Dermis blood vessel endothelial cell (primary cell): ENCODE measurements at regions not wholly inside any gene's neighbourhood (a gene's known extent, or its start where the extent isn't known, plus 50 kb on each side); places are given as distances from the start of the nearest gene placed in this dataset.

Experiments used
- DNase-seq: peaks from one replicate; pipeline ENCODE4 v3.0.0; 2010

DNA sequence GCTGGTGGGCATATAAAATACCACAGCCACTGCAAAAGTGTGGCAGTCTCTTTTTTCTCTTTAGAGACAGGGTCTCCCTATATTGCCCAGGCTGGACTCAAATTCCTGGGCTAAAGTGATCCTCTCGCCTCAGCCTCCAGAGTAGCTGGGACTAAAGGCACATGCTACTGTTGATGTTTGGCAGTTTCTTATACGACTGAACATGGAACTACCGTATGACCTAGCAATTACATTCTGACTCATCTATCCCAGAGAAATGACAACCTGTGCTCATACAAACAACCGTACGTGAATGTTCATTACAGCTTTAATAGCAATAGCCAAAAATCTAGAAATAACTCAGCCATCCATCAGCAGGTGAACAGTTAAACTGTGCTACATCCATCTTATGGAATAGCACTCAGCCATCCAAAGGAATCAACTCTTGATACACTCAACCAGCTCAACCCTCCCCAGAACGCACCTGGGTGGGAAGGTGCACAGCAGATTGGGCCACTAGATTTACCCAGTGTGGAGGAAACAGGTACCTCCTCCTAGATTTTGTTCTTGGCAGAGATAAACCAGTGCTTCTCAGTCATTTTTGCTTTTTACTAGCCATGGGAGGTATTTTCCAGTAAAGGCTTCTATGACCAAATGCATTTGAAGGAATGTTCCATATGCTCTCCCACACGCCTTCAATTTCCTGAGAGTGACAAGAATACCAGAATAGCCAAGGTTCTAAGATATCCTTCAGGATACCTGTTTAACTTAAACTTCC, 130.5 kb downstream of the MED15 start:
- no peak for DNase-seq

DNA sequence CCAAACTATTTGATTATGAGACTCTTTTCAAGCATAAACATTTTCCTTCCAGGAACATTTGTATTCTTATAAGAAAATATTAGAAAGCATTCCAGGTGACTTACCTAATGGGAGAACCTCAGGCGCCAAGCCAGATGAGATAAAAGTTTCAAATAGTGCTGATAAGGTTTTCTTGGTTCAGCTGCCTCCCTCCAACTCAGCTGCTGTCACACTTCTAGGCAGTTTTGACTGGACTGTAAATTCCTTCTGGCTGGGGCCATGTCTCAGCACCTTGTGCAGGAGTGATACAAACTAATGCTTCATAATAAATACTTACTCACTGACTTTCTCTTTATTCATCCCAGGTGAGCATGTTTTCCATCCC, 131.1 kb downstream of the MED15 start:
- DNase-seq = no peak

DNA sequence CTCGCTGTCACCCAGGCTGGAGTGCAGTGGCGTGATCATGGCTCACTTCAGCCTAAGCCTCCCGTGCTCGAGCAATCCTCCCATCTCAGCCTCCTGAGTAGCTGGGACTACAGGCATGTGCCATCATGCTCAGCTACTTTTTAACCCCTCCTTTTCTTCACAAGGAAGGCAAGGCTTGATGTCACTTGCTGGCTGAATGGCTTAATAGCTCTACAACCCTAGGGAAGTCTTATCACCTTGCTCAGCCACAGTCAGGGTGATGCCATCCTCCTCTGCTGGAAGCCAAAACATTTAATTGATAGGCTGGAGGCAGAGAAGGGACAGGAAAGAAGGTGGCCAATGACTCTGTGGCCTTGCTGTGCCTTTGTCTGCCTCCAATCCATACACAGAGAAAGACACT, 131.9 kb downstream of the MED15 start:
- DNase-seq = no peak

DNA sequence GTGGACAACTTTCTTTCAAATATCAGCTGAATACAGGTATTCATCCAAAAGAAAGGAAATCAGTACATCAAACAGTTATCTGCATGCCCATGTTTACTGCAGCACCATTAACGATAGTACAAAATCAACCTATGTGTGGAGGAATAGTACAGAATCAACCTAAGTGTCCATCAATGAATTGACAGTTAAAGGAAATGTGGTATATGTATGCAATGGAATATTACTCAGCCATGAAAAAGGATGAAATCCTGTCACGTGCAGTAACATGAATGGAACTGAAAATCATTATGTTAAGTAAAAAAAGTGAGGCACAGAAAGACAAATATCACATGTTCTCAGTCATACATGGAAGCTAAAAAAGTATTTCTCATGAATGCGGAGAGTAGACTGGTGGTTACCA, 132.3 kb downstream of the MED15 start:
- no peak for DNase-seq

DNA sequence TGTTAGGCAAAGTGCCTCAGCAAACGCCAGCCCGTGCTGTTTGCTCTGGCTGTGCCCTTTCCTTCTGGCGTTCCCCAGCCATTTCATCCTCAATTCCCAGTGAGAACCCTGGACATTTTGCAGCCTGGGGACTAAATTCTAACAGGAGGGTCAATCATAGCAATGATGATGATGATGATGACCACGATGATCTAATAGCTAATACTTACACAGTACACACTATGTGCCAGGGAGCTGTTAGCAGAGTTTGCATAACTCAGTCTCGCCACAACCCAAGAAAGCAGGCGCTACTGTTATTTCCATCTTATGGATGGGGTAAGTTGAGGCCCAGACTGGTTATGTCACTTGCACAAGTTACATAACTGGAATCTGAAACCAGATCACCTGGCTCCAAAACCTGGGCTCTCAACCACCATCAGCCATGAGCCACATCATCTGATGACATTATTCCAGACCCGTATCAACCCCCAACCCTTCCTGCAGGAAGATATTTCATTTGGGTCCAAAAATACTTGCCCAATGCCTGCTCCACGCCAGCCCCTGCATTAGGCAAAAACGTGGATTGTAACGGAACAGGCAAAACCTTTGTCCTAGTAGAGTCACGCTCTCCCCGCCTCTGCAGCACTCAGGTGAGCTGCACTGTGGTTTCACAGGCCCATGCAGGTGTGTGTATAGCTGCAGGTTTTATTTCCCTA, 132.6 kb upstream of the SERPIND1 start:
- no peak for DNase-seq

DNA sequence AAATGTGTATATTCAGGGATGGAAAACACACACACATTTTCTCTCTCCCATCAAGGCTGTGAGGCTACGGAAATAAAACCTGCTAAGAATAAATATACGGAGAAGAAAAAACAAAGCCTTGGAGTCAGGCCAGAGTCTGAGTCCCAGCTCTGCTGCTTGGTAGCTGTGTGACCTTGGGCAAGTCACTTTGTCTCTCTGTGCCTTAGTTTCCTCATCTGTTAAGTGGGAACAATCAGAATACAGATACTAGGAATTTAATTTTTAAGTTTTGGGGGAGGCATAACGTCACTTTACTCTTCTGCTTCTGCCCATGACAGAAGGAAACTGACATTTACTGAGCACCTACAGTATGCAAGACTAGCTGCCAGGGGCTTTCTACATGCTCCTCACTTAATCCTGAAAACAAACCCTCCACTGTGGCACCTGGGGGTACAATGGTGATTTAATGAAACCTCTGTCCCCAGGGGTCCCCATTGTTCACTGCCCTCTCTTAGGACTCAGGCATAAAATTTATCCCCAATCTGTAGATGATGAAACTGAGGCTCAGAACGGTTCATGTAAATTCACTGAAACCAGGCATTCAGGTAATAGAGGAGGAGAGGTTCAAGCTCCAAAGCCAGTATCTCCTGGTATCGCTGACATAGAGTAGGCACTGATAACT, 131.9 kb upstream of the SERPIND1 start:
- no peak for DNase-seq

DNA sequence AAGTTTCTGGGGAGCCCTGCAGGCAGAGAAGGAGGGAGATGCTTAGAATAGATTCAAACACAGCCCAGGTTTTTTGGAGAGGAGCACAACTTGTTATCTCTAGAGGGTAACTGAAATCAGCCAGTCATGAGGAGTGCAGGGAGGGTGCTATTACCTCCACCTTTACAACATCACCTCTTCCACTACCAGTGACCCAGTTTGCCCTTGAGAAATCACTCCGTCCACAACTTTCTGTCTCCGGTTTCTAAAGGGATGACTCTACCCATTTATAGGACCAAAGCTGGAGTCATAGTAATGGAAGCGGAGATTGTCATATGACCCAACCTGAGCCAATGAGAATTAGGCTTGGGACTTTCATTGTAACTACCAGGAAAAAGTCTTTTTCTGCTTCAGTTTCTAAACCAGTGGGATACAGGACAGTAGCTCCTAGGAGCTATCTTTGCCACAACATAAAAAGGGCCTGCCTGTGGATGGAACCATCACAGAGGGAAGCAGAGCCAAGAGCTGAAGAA, 131.2 kb upstream of the SERPIND1 start:
- DNase-seq = no peak

DNA sequence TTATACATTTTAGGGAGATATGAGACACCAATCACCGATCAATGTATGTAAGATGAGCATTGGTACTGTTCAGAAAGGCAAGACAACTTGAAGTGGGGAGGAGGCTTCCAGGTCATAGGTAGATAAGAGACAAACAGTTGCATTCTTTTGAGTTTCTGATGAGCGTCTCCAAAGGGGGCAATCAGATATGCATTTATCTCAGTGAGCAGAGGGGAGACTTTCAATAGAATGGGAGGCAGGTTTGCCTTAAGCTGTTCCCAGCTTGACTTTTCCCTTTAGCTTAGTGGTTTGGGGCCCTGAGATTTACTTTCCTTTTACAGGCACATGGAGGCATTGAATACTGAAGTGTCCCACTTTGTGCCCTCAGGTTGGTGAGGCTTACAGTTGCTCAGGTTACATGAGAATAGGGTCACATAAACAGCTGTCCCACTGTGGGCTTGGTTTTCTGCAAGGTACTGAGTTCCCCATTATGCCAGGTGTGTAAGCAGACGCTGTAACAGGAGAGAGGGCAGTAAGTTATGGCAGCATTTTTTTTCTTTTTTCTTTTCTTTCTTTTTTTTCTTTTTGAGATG, 129.8 kb upstream of the SERPIND1 start:
- no peak for DNase-seq

DNA sequence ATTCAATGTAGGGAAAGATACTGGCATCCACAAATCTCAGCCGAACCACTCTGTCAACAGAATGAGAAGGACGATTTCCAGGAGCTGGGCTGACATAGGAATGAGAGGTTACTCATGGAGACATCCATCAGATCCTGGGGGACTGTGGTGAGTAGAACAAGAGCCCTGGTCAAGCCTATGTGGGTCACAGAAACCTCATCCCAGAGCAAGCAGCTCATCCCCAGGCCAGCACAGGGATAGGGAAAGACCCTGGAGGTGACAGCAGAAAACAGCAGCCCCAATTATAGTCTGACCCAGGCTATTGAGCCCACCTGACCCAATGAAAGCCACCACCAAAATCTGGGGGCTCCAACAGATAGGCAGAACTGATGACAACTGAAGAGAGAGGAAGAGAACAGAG, 128.0 kb upstream of the SERPIND1 start:
- DNase-seq = no peak

DNA sequence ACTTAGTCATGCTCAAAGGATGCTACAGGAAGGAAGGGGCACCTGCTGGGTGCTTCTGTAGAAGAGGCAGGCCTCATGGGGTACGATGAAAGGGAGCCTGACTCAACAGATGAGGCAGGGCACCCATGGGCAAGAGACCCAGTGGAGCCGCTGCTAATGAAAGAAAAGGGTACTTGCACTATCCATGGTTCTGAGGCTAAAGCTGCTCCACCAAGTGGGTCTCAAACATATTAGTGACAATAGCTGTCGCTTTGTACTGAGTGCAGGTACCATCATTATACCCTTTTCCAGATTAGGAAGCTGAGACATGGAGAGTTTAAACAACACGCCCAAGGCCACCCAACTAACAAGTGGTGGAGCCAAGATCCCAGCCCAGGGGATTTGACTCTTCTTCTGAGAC, 127.5 kb upstream of the SERPIND1 start:
- DNase-seq = no peak

DNA sequence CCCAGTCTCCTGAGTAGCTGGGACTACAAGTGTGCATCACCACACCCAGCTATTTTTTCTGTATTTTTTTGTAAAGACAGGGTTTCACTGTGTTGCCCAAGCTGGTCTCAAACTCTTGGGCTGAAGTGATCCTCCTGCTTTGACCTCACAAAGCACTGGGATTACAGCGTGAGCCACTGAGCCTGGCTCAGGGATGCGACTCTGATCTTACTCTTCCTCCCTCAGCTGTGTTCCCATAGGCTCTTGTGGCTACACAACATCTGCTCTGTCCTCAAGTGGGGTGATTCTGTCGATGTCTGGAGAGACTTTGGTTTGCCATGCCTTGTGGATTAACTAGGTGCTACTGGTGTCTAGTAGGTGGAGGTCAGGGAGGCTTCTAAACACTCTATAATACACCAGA, 127.0 kb upstream of the SERPIND1 start:
- no peak for DNase-seq

DNA sequence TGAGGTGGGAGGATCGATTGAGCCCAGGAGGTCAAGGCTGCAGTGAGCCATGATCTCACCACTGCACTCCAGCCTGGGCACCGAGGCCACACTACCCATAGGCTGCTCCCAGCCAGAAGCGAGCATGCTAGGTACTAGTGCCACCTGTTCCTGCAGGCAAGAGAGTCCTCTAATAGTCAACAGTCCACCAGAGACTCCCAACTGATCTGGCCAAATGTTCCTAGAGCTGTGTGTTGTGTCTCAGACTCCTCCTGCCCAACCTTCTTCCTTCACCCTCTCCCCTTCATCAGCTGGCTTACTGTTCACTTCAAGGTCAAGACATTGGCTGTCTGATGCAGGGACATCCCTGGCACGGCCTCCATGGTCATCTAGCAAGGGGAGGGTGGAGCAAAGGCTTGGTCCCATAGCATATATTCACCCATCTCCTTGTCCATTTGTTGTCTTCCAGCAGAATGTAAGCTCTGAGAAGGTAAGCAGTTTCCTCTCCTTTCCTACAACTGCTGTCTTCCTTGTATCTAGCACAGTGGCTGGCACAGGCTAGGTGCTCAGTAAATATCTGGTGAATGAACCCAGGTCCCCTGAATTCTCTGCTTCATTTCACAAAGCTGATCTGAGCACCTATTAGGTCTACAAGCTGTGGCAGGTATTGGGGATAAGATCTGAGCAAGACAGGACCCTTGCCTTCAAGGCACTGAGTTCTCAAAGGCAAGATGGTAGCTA, 126.2 kb upstream of the SERPIND1 start:
- DNase-seq = no peak

DNA sequence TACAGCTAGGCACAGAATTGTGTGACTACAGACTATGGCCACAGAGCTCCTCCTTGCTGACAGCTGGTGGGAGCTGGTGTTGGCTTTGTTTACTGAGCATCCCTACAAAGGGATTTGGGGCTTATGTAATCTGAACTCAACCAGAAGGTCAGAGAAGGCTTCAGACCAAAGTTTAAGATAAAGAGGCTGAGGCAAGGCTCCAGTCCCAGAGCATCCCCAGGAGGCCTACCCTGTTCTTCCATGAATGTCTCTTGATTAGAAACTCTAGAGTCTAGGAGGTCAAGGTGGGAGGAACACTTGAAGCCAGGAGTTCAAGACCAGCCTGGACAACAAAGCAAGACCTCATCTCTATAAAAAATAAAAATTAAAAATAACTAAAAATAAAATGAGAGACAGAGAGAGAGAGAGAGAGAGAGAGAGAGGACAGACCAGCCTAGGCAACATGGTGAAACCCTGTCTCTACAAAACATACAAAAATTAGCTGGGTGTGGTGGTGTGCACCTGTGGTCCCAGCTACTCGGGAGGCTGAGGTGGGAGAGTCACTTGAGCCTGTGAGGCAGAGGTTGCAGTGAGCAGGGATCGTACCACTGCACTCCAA, 125.5 kb upstream of the SERPIND1 start:
- no peak for DNase-seq

DNA sequence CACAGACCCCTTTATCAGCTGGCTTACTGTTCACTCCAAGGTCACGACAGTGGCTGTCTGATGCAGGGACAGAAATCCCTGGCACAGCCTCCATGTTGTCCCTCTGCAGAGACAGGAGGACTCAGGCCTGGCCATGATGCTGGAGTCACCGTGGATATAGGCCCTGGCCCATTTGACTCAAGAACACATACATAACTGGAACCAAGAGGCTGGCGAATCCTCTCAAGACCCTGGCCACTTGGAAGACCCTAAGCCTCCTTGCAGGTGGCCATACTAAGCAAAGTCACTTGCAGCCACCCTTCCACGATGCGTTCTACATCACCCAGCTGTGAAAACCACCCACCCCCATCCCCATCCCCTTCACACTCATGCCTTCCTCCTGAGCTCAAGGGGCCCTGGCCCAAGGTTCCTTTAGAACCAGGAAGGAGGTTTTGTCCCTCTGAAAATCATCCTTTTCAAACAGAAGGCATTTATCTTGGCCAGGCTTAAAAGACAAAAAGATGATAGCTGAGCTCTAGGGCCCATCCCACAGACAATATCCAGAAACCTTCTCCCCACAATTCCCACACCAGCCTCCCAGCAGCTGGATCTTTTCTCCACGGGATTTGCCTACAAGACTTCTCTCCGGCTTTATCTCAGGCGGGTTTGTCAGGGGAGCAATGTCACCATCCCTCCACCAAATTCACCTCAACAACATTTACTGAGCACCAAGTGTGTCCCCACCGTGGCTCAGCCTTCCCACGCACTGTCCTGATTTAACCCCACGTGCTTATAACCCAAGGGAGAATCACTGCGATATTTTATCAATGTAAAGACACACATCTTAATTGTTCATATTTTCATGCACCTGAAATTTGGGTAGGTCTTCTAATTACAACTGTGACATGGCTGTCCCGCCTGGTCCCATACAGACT, 123.4 kb upstream of the SERPIND1 start:
- DNase-seq = no peak

DNA sequence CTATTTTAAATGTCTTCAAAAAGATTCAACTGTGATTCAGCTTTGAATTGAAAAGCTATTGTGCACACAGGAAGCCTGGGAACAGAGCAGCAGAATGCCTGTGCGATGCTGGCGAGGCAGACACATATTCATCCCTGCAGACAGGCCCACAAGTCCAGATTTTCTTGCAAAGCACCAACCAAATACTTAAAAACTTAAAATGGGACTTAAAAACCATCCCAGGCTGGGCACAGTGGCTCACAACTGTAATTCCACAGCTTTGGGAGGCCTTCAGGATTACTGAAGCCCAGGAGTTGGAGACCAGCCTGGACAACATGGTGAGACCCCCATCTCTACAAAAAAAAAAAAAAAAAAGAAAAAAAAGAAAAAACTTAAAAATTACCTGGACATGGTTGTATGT, 122.6 kb upstream of the SERPIND1 start:
- peak; percentile 41 for DNase-seq

DNA sequence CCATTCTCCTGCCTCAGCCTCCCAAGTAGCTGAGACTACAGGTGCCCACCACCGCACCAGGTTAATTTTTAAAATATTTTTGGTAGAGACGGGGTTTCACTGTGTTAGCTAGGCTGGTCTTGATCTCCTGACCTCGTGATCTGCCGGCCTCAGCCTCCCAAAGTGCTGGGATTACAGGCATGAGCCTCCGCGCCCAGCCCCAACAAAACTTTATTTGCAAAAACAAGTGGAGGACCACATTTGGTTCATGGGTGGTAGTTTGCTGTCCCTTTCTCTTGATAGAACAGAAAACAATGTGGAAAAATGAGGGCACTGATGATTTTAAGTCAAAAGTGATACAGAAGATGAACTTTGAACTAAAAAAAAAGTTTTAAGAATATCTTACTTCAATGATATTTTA, 121.8 kb upstream of the SERPIND1 start:
- no peak for DNase-seq

DNA sequence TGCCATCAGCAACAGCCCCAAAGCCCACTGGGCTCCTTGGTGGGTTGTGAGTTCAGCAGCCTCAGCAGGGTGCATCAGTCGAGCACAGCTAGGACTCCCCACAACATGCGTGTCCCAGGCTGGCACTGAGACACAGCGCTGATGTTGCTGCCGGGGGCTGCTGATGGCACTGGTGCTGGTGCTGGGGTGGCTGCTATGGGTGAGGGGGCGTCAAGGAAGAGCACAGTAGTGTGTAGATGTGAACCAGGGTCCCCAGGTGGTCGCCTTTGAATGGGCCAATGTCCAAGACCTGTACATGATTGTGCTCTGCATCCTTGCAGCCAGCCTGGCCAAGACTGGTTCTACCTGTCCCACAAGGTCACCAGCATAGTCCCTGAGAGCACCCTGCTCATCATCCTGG, 121.3 kb upstream of the SERPIND1 start:
- no peak for DNase-seq

DNA sequence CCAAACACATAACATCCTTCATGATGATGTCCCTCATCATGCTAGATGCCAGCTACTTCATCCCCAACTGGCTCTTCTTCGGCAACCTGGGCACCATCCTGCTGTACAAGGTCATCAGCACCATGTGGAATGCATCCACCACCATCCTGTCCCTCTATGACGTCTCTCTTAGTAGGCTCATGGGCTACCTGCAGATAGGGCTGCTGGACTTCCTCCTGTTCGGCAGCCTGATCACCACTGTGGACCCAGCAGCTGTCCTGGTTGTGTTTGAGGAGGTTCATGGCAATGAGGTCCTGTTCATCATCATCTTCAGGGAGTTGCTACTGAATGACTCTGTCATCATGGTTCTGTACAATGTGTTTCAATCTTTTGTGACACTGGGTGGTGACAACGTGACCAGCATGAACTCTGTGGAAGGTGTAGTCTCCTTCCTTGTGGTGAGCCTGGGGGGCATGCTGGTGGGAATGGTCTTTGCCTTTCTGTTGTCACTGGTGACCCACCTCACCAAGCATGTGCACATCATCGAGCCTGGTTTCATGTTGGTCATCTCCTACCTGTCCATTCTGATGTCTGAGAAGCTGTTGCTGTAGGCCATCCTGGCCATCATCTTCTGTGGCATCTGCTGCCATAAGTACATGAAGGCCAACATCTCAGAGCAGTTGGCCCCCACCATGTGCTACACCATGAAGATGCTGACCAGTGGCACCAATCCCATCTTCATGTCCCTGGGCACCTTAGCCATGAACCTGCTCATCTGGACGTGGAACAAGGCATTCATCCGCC, 120.7 kb upstream of the SERPIND1 start:
- DNase-seq = no peak

DNA sequence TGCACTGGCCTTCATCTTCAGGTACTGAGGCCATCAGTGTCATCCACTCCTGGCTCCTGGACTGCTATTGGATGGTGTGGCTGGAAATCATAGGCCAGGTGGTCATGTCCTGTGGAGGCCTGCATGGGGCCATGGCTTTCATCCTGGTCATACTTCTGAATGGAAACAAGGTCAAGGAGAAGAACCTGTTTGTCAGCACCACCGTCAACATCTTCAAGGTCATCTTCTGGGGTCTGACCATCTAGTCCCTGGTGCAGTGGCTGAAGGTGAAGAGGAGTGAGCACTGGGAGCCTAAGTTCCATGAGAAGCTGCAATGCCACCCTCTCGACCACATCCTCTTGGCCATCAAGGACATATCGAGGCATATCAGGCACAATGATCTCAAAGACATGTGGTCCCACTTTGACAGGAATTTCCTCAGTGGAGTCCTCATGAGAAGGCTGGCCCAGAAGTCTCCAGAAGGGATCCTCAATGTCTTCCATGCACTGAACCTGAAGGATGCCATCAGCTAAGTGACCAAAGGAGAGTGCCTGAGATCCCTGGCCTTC, 120.0 kb upstream of the SERPIND1 start:
- DNase-seq = no peak
